Bronchial epithelial cell (primary cell): ENCODE measurements at regions not wholly inside any gene's neighbourhood (a gene's known extent, or its start where the extent isn't known, plus 50 kb on each side); places are given as distances from the start of the nearest gene placed in this dataset.
A peak's percentile ranks its signal among the peaks of the same experiment; 100 is the strongest.
"Not testable (repeated sequence)": the region's sequence is repeated elsewhere in the genome, so short reads cannot be mapped to it uniquely, and the experiment has no call there.

ENCODE experiments used
- DNase-seq: peaks from one replicate; pipeline ENCODE4 v3.0.0-alpha.2; 2010; ENCODE audit warnings: low read depth
- FAIRE-seq: peaks from 2 replicates; lab custom pipeline; 2011; peaks lifted over from hg19 to GRCh38; lab: Jason Lieb, UNC
- H3K27me3 ChIP-seq: 2 replicates; pipeline ENCODE4 v1.5.1; 2011; ENCODE audit warnings: low read length; ENCODE audit not compliant: control insufficient read depth, insufficient read depth
- H3K36me3 ChIP-seq: 2 replicates; pipeline ENCODE4 v1.5.1; 2011; ENCODE audit warnings: low read length; ENCODE audit not compliant: control insufficient read depth, insufficient read depth
- H3K4me3 ChIP-seq: 2 replicates; pipeline ENCODE4 v1.5.1; 2011; ENCODE audit warnings: mild to moderate bottlenecking, low read depth, low read length, control low read depth
- TF ChIP-seq, protein P1 (sequence below): IDR thresholded peaks from 2 replicates; pipeline ENCODE4 v1.5.1; 2011; ENCODE audit warnings: mild to moderate bottlenecking, moderate library complexity, low read length, control low read depth, inconsistent platforms; ENCODE audit not compliant: insufficient read depth, severe bottlenecking

DNA sequence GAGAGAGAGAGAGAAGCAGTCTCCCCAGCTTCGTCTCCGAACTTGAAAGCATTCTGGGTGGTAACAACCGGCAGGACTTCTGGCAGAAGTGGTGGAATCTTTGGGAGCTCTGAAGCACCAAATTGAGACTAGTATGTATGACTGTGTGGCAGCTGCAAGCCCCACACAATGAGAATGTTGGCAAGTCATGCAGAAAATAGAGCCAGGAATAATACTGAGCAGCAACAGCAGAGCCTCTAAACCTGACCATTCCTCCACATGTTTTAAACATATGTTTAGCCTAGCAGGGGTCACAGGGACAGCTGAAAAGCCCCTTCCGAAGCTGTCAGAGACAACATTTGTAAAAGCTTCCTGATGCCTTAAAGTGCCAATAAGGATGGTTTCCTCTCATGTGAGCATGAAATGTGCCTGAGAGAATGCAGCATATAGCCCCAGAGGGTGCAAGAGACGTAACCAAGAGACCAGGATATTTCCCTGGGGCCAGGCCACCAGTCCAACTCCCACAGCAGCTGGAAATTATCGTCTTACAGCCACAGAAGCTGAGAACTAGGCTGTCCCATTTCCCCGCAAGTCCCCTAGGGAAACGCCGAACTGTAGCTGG lies 178.6 kb upstream of the CCDC54 start:
- DNase-seq (no peak), FAIRE-seq (no peak)
- TF ChIP-seq, protein P1, sequence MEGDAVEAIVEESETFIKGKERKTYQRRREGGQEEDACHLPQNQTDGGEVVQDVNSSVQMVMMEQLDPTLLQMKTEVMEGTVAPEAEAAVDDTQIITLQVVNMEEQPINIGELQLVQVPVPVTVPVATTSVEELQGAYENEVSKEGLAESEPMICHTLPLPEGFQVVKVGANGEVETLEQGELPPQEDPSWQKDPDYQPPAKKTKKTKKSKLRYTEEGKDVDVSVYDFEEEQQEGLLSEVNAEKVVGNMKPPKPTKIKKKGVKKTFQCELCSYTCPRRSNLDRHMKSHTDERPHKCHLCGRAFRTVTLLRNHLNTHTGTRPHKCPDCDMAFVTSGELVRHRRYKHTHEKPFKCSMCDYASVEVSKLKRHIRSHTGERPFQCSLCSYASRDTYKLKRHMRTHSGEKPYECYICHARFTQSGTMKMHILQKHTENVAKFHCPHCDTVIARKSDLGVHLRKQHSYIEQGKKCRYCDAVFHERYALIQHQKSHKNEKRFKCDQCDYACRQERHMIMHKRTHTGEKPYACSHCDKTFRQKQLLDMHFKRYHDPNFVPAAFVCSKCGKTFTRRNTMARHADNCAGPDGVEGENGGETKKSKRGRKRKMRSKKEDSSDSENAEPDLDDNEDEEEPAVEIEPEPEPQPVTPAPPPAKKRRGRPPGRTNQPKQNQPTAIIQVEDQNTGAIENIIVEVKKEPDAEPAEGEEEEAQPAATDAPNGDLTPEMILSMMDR, result no peak
- H3K36me3 ChIP-seq, result no peaks in the 10 kb centered on the region
- no peak overlapping the region for H3K4me3 ChIP-seq
- H3K27me3 ChIP-seq, result no peaks in the 10 kb centered on the region

DNA sequence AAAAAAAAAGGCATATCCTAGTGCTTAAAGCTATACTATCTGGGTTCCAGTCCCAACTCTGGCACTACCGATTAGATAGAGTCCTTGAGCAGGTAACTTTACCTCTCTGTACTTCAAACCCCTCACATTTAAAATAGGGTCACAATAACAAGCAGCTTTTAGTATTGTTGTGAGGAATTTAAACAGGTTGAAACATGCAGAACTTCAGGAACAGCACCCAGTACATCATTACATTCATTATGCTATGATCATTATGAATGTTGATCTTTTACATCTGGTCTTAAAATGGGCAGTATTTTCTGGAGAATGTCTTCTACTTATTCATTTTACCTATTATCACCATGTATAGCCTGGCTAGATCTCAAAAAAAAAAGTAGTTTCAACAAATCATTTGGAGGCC lies 176.1 kb upstream of the CCDC54 start:
- Histone ChIP-seq H3K4me3 (no peak overlapping the region), H3K27me3 (no peaks in the 10 kb centered on the region)
- FAIRE-seq, result no peak

DNA sequence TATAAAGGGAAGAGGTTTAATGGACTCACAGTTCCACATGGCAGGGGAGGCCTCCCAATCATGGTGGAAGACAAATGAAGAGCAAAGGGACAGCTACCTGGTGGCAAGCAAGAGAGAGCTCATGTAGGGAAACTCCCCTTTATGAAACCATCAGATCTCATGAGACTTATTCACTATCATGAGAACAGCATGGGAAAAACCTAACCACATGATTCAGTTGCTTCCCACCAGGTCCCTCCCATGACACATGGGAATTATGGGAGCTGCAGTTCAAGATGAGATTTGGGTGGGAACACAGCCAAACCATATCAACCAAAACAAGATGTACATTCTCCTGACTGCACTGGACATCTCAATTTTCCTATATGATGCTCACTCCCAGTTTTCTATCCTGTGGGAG lies 174.4 kb upstream of the CCDC54 start:
- not testable (repeated sequence) for DNase-seq, FAIRE-seq, H3K27me3 ChIP-seq, H3K4me3 ChIP-seq, H3K36me3 ChIP-seq

More for the DNA sequence above, 176.1 kb upstream of the CCDC54 start:
- TF ChIP-seq, protein P1, result no peak
- DNase-seq, result peak; percentile 80
- no peaks in the 10 kb centered on the region for H3K36me3 ChIP-seq

DNA sequence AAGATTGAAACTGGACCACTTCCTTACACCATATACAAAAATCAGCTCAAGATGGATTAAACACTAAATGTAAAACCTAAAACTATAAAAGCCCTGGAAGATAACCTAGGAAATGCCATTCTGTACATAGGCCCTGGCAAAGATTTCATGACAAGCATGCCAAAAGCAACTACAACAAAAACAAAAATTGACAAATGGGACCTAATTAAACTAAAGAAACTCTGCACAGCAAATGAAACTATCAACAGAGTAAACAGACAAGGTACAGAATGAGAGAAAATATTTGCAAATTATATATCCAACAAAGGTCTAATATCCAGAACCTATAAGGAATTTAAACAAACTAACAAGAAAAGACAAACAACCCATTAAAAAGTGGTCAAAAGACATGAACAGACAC lies 173.1 kb upstream of the CCDC54 start:
- Histone ChIP-seq H3K4me3 (no peak overlapping the region), H3K36me3 (no peaks in the 10 kb centered on the region), H3K27me3 (no peaks in the 10 kb centered on the region)
- DNase-seq (no peak), FAIRE-seq (no peak)
- TF ChIP-seq, protein P1, result no peak

DNA sequence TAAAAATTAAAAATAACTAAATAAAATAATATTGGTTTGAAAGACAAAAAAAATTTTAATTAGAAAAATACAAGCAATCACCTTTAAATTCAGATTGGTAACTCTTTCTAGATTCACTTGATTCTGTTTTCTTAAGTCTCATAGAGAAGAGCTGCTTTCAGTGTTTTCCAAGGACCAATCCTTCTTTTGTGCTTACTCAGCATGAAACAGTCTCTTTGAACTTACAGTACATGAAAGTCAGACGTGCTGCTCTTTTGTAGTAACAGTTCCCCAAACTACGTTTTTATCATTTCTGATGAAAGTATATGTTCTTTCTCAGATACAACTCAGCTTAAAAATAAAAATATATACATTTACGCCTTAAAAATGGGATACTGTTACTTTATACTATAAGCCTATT lies 171.9 kb upstream of the CCDC54 start:
- DNase-seq, result no peak
- H3K4me3 ChIP-seq, result no peak overlapping the region
- no peak for FAIRE-seq
- H3K27me3 ChIP-seq, result no peaks in the 10 kb centered on the region
- TF ChIP-seq, protein P1, result no peak
- no peaks in the 10 kb centered on the region for H3K36me3 ChIP-seq

DNA sequence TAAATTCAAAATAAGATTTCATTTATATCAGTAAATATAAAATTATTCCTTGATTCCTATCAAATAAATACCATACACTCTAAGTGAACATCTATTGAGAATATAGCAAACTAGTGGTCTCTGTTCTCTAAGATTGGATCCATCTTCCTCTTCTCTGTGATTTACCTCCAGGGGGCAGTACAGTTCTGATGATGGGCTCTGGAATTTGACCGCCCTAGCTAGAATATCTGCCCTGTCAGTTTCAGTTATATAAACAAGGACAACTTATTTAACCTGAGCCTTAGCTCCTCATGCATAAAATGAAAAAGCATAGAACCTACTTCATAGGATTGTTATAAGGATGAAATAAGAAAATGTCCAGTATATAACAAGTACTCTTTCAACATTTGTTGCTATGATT lies 171.1 kb upstream of the CCDC54 start:
- Histone ChIP-seq H3K4me3 (no peak overlapping the region), H3K36me3 (no peaks in the 10 kb centered on the region), H3K27me3 (no peaks in the 10 kb centered on the region)
- TF ChIP-seq, protein P1, result peak; percentile 50
- DNase-seq (peak; percentile 49), FAIRE-seq (no peak)
